ENCODE measurements at regions not wholly inside any gene's neighbourhood (a gene's known extent, or its start where the extent isn't known, plus 50 kb on each side); places are given as distances from the start of the nearest gene placed in this dataset.

- TF ChIP-seq JUND (IDR thresholded peaks at IDR 0.05; ENCODE audit: low read length) = no peak
- no peak for TF ChIP-seq CTCF (IDR thresholded peaks at IDR 0.05; ENCODE audit: control extremely low read depth in 1 of 3, insufficient read depth in 1 of 3, low read depth in 1 of 3, low read length in 3 of 3)
- TF ChIP-seq RFX5 (IDR thresholded peaks at IDR 0.05; ENCODE audit: borderline replicate concordance, low read depth, low read length) = no peak
- no peak for TF ChIP-seq POLR2AphosphoS5 (IDR thresholded peaks at IDR 0.05; ENCODE audit: low read depth, low read length)
- TF ChIP-seq TEAD4 (IDR thresholded peaks at IDR 0.05; ENCODE audit: low read depth, low read length) = no peak
- TF ChIP-seq GABPA (IDR thresholded peaks at IDR 0.05; ENCODE audit: borderline replicate concordance, insufficient read depth, low read length) = no peak
These were observed 502.4 kb downstream of the TMEM232 start for GRCh38 chr5:110224050-110224449.
